H9 (cell line): ENCODE measurements at regions not wholly inside any gene's neighbourhood (a gene's known extent, or its start where the extent isn't known, plus 50 kb on each side); places are given as distances from the start of the nearest gene placed in this dataset.

Source experiments
- DNase-seq: peaks from one replicate; pipeline ENCODE4 v3.0.0-alpha.2; 2017
- H2AFZ ChIP-seq: one replicate; pipeline ENCODE4 v1.6.1; 2013; ENCODE audit warnings: mild to moderate bottlenecking, low read length, control low read depth, moderate library complexity
- H2AK5ac ChIP-seq: 2 replicates; pipeline ENCODE4 v1.6.1; 2013; ENCODE audit warnings: low read length, control low read depth, mixed read lengths; ENCODE audit not compliant: insufficient read length
- H2BK120ac ChIP-seq: one replicate; pipeline ENCODE4 v1.6.1; 2013; ENCODE audit warnings: low read depth, mild to moderate bottlenecking, low read length, control low read depth, inconsistent platforms; ENCODE audit not compliant: poor library complexity, severe bottlenecking
- H2BK12ac ChIP-seq: 2 replicates; pipeline ENCODE4 v1.6.1; 2013; ENCODE audit warnings: low read length, control low read depth, mixed read lengths, low read depth; ENCODE audit not compliant: insufficient read length
- H2BK15ac ChIP-seq: 2 replicates; pipeline ENCODE4 v1.6.1; 2013; ENCODE audit warnings: low read depth, low read length, control low read depth
- H2BK20ac ChIP-seq: one replicate; pipeline ENCODE4 v1.6.1; 2013; ENCODE audit warnings: low read depth, mild to moderate bottlenecking, low read length, control low read depth, inconsistent platforms; ENCODE audit not compliant: poor library complexity, severe bottlenecking
- H2BK5ac ChIP-seq: 2 replicates; pipeline ENCODE4 v1.6.1; 2013; ENCODE audit warnings: low read length, control low read depth, mixed read lengths; ENCODE audit not compliant: insufficient read length
- H3K14ac ChIP-seq: 2 replicates; pipeline ENCODE4 v1.6.1; 2013; ENCODE audit warnings: low read length, control low read depth; ENCODE audit not compliant: insufficient read depth
- H3K18ac ChIP-seq: 2 replicates; pipeline ENCODE4 v1.6.1; 2013; ENCODE audit warnings: low read depth, mild to moderate bottlenecking, mixed read lengths, low read length, control low read depth; ENCODE audit not compliant: insufficient read length
- H3K23ac ChIP-seq: 2 replicates; pipeline ENCODE4 v1.6.1; 2013; ENCODE audit warnings: low read length, control low read depth, mixed read lengths, low read depth; ENCODE audit not compliant: insufficient read length
- H3K23me2 ChIP-seq: 2 replicates; pipeline ENCODE4 v1.6.1; 2013; ENCODE audit warnings: low read depth, mild to moderate bottlenecking, mixed read lengths, low read length, control low read depth; ENCODE audit not compliant: insufficient read length, poor library complexity, severe bottlenecking
- H3K27ac ChIP-seq: 2 replicates; pipeline ENCODE4 v1.5.1; 2013; ENCODE audit warnings: low read length, control low read depth, mixed read lengths, low read depth; ENCODE audit not compliant: insufficient read length
- H3K27me3 ChIP-seq: 2 replicates; pipeline ENCODE4 v1.6.1; 2013; ENCODE audit warnings: low read length, control low read depth, inconsistent platforms; ENCODE audit not compliant: insufficient read depth
- H3K4ac ChIP-seq: 2 replicates; pipeline ENCODE4 v1.6.1; 2013; ENCODE audit warnings: low read depth, mild to moderate bottlenecking, control low read depth, inconsistent platforms, low read length, moderate library complexity
- H3K4me1 ChIP-seq: 2 replicates; pipeline ENCODE4 v1.6.1; 2013; ENCODE audit warnings: low read length, control low read depth, inconsistent platforms; ENCODE audit not compliant: insufficient read depth
- H3K4me2 ChIP-seq: 2 replicates; pipeline ENCODE4 v1.6.1; 2013; ENCODE audit warnings: low read length, control low read depth, mixed read lengths; ENCODE audit not compliant: insufficient read length, insufficient read depth
- H3K56ac ChIP-seq: 2 replicates; pipeline ENCODE4 v1.6.1; 2013; ENCODE audit warnings: low read depth, mild to moderate bottlenecking, mixed read lengths, low read length, control low read depth; ENCODE audit not compliant: insufficient read length
- H3K79me1 ChIP-seq: 2 replicates; pipeline ENCODE4 v1.6.1; 2013; ENCODE audit warnings: low read depth, mild to moderate bottlenecking, moderate library complexity, low read length, control low read depth, inconsistent platforms; ENCODE audit not compliant: insufficient read depth, poor library complexity, severe bottlenecking
- H3K79me2 ChIP-seq: 2 replicates; pipeline ENCODE4 v1.6.1; 2013; ENCODE audit warnings: low read length, control low read depth, inconsistent platforms; ENCODE audit not compliant: insufficient read depth
- H3K9ac ChIP-seq: 2 replicates; pipeline ENCODE4 v1.6.1; 2013; ENCODE audit warnings: low read length, control low read depth, mixed read lengths; ENCODE audit not compliant: insufficient read length; ENCODE audit errors: extremely low read depth
- H3K9me3 ChIP-seq: one replicate; pipeline ENCODE4 v1.6.1; 2013; ENCODE audit warnings: low read depth, low read length, inconsistent platforms; ENCODE audit not compliant: control insufficient read depth
- H3T11ph ChIP-seq: one replicate; pipeline ENCODE4 v1.6.1; 2013; ENCODE audit warnings: mild to moderate bottlenecking, low read length, control low read depth, inconsistent platforms
- H4K20me1 ChIP-seq: one replicate; pipeline ENCODE4 v1.6.1; 2013; ENCODE audit not compliant: control insufficient read depth, insufficient read length, insufficient read depth
- H4K5ac ChIP-seq: 2 replicates; pipeline ENCODE4 v1.6.1; 2013; ENCODE audit warnings: low read depth, mild to moderate bottlenecking, mixed read lengths, low read length, control low read depth; ENCODE audit not compliant: insufficient read length
- H4K8ac ChIP-seq: replicated peaks from 2 replicates; pipeline ENCODE4 v1.6.1; 2013; ENCODE audit warnings: low read length, control low read depth, mixed read lengths, low read depth; ENCODE audit not compliant: insufficient read length
- H4K91ac ChIP-seq: 2 replicates; pipeline ENCODE4 v1.6.1; 2013; ENCODE audit warnings: low read depth, mild to moderate bottlenecking, moderate library complexity, mixed read lengths, low read length, control low read depth; ENCODE audit not compliant: insufficient read length
- H3K27ac Mint-ChIP-seq, 3 experiments: 2 replicates in 2 of 3; 3 replicates in 1 of 3; pipeline ENCODE4 v1.8.0; 2020 to 2021; ENCODE audit warnings: mixed read lengths in 3 of 3, mild to moderate bottlenecking in 1 of 3, moderate library complexity in 1 of 3
- H3K27me3 Mint-ChIP-seq: 2 replicates; pipeline ENCODE4 v1.8.0; 2021; ENCODE audit warnings: low read depth, mild to moderate bottlenecking, moderate library complexity, mixed read lengths
- H3K36me3 Mint-ChIP-seq, 3 experiments: 2 replicates in 2 of 3; 3 replicates in 1 of 3; pipeline ENCODE4 v1.8.0; 2020 to 2021; ENCODE audit warnings: low read depth in 3 of 3, mixed read lengths in 3 of 3; ENCODE audit not compliant: insufficient read depth in 1 of 3
- H3K4me1 Mint-ChIP-seq, 2 experiments: 2 replicates each; pipeline ENCODE4 v1.8.0; 2020; ENCODE audit warnings: mixed read lengths in 2 of 2
- H3K4me3 Mint-ChIP-seq, 2 experiments: 2 replicates in 1 of 2; 3 replicates in 1 of 2; pipeline ENCODE4 v1.8.0; 2020 to 2021; ENCODE audit warnings: mild to moderate bottlenecking in 2 of 2, mixed read lengths in 2 of 2, moderate library complexity in 1 of 2
- H3K9me3 Mint-ChIP-seq, 2 experiments: 2 replicates in 1 of 2; 3 replicates in 1 of 2; pipeline ENCODE4 v1.8.0; 2020; ENCODE audit warnings: mild to moderate bottlenecking in 2 of 2, mixed read lengths in 2 of 2, moderate library complexity in 1 of 2
- CTCF ChIP-seq: fragments of 200-600 bp; sonication (generic); conservative IDR thresholded peaks from 3 replicates; pipeline ENCODE4 v1.8.0; 2021; ENCODE audit warnings: antibody characterized with exemption, mild to moderate bottlenecking
- WGBS: extraction: QIAGEN DNeasy Blood & Tissue Kit; methylation state at CpG from one replicate; pipeline ENCODE4 v1.1.7; 2013; ENCODE audit warnings: missing lambda C conversion rate, low lambda C conversion rate, mixed read lengths; ENCODE audit not compliant: insufficient read length; ENCODE audit errors: extremely low coverage; 5-methylcytosine and 5-hydroxymethylcytosine counted together

- H4K91ac ChIP-seq = no peak overlapping the region
- no peak for TF ChIP-seq CTCF
- no peaks in the 10 kb centered on the region for H3K27me3 ChIP-seq
- H3K23me2 ChIP-seq = no peaks in the 10 kb centered on the region
- no peaks in the 10 kb centered on the region for H3K79me2 ChIP-seq
- H2BK15ac ChIP-seq = no peak overlapping the region
- H3K23ac ChIP-seq = no peak overlapping the region
- H3K27ac Mint-ChIP-seq = peak overlapping the region in 1 of 3 experiments; percentile 86; a peak in 3 of 7 replicates
- no peak overlapping the region for H2BK12ac ChIP-seq
- H3K4me3 Mint-ChIP-seq = no peak overlapping the region
- no peak overlapping the region for H3K18ac ChIP-seq
- H2BK120ac ChIP-seq = no peak overlapping the region
- H3K9me3 ChIP-seq = no peaks in the 10 kb centered on the region
- no peaks in the 10 kb centered on the region for H3K27me3 Mint-ChIP-seq
- no peak overlapping the region for H2BK5ac ChIP-seq
- no peaks in the 10 kb centered on the region for H3K4me1 ChIP-seq
- H3K36me3 Mint-ChIP-seq = no peaks in the 10 kb centered on the region
- H3K9me3 Mint-ChIP-seq = no peaks in the 10 kb centered on the region; a peak in 1 of 5 replicates
- no peak overlapping the region for H3K4ac ChIP-seq
- no peak overlapping the region for H4K5ac ChIP-seq
- no peak overlapping the region for H2AK5ac ChIP-seq
- H3T11ph ChIP-seq = no peak overlapping the region
- H2BK20ac ChIP-seq = no peak overlapping the region
- no peak overlapping the region for H3K56ac ChIP-seq
- no peak overlapping the region for H3K9ac ChIP-seq
- H4K8ac ChIP-seq = no peak overlapping the region
- no peak overlapping the region for H3K14ac ChIP-seq
- no peaks in the 10 kb centered on the region for H3K79me1 ChIP-seq
- WGBS = no CpG with 5 or more reads among the region's 8 CpGs
- no peak overlapping the region for H2AFZ ChIP-seq
- no peak overlapping the region for H3K27ac ChIP-seq
- no peaks in the 10 kb centered on the region for H4K20me1 ChIP-seq
- no peak overlapping the region for H3K4me2 ChIP-seq
- peaks cover 16% of the 10 kb centered on the region in 2 experiments for H3K4me1 Mint-ChIP-seq
- DNase-seq = no peak
These were observed 105.4 kb downstream of the ZIC1 start for GRCh38 chr3:147514366-147515160.
